HCT116 (cell line): ENCODE measurements at regions not wholly inside any gene's neighbourhood (a gene's known extent, or its start where the extent isn't known, plus 50 kb on each side); places are given as distances from the start of the nearest gene placed in this dataset.

Experiments
- ATAC-seq: fragments of 200-7000 bp; cut with Tn5 transposase; 2 replicates; pipeline ENCODE4 v1.9.1; 2020; ENCODE audit warnings: mild to moderate bottlenecking, moderate library complexity
- BruUV-seq: library from RNA; stranded (reverse); fragments of 400-500 nt; replicated peaks from 2 replicates; lab custom pipeline; 2021; lab: Mats Ljungman, UMichigan
- CTCF ChIA-PET: fragments of 300-600 bp; sonication (Branson Sonifier 250); formaldehyde crosslinking; loops from one replicate; lab custom pipeline; 2021; ENCODE audit warnings: antibody characterized with exemption; lab: Charles Lee
- POLR2A ChIA-PET: fragments of 300-600, 350-600 bp; sonication (Branson Sonifier 250); formaldehyde crosslinking; loops from one replicate; lab custom pipeline; 2021; ENCODE audit warnings: antibody characterized with exemption; lab: Charles Lee
- RAD21 ChIA-PET, 2 experiments: fragments of 300-600 bp; sonication (Branson Sonifier 250); formaldehyde crosslinking; loops; one replicate each; lab custom pipeline; 2023; ENCODE audit warnings: low total read pairs in 2 of 2; ENCODE audit not compliant: uncharacterized antibody in 2 of 2, unreplicated experiment in 2 of 2, low non-redundant PET in 1 of 2; lab: Charles Lee
- DNase-seq: peaks from one replicate; pipeline ENCODE4 v3.0.0-alpha.2; 2010; ENCODE audit warnings: low read depth, low spot score
- H2AFZ ChIP-seq: fragments of 200-600 bp; shearing (Covaris generic), sonication (generic); 2 replicates; pipeline ENCODE4 v1.6.1; 2017; ENCODE audit warnings: low read depth, mixed run types, mixed read lengths, antibody characterized with exemption, low read length; ENCODE audit not compliant: poor library complexity, severe bottlenecking
- H3K27ac ChIP-seq: 2 replicates; pipeline ENCODE4 v1.5.1; 2012; ENCODE audit warnings: low read depth, low read length
- H3K27me3 ChIP-seq: fragments of 200-600 bp; sonication (generic); 2 replicates; pipeline ENCODE4 v1.6.1; 2016; ENCODE audit warnings: mixed run types, low read length, mixed read lengths; ENCODE audit not compliant: insufficient read depth
- H3K36me3 ChIP-seq, 2 experiments: fragments of 200-500 bp in 1 of 2; fragments of 200-600 bp in 1 of 2; sonication (Bioruptor generic) in 1 of 2; sonication (generic) in 1 of 2; 2 replicates each; pipeline versions ENCODE4 v1.5.1 to v1.6.1; 2014 to 2016; ENCODE audit warnings: low read length in 2 of 2, inconsistent platforms in 1 of 2, mixed read lengths in 1 of 2, mixed run types in 1 of 2; ENCODE audit not compliant: insufficient read depth in 2 of 2, control insufficient read depth in 1 of 2
- H3K4me1 ChIP-seq, 2 experiments: fragments of 200-600 bp in 1 of 2; sonication (generic) in 1 of 2; 2 replicates each; pipeline versions ENCODE4 v1.5.1 to v1.6.1; 2012 to 2017; ENCODE audit warnings: low read length in 2 of 2, inconsistent platforms in 1 of 2, mild to moderate bottlenecking in 1 of 2, mixed read lengths in 1 of 2, mixed run types in 1 of 2, moderate library complexity in 1 of 2; ENCODE audit not compliant: insufficient read depth in 2 of 2, control insufficient read depth in 1 of 2
- H3K4me2 ChIP-seq: fragments of 200-600 bp; sonication (generic); 2 replicates; pipeline ENCODE4 v1.6.1; 2017; ENCODE audit warnings: mixed run types, low read length, mixed read lengths
- H3K4me3 ChIP-seq, 2 experiments: fragments of 200-600 bp in 1 of 2; sonication (generic) in 1 of 2; replicated peaks in 1 of 2; 2 replicates each; pipeline ENCODE4 v1.5.1; 2011 to 2016; ENCODE audit warnings: low read length in 2 of 2, control low read depth in 1 of 2, low read depth in 1 of 2, mild to moderate bottlenecking in 1 of 2, mixed read lengths in 1 of 2, mixed run types in 1 of 2
- H3K79me2 ChIP-seq: fragments of 200-600 bp; sonication (generic); 2 replicates; pipeline ENCODE4 v1.6.1; 2017; ENCODE audit warnings: mild to moderate bottlenecking, mixed run types, low read length, moderate library complexity, mixed read lengths; ENCODE audit not compliant: insufficient read depth
- H3K9ac ChIP-seq: fragments of 200-600 bp; sonication (generic); 2 replicates; pipeline ENCODE4 v1.6.1; 2016; ENCODE audit warnings: low read length, mixed read lengths
- H3K9me2 ChIP-seq: fragments of 200-600 bp; sonication (generic), shearing (Covaris generic); 2 replicates; pipeline ENCODE4 v1.6.1; 2017; ENCODE audit warnings: mixed run types, mild to moderate bottlenecking, moderate library complexity; ENCODE audit not compliant: insufficient read depth
- H3K9me3 ChIP-seq, 2 experiments: fragments of 200-500 bp in 1 of 2; fragments of 200-600 bp in 1 of 2; sonication (Bioruptor generic) in 1 of 2; sonication (generic) in 1 of 2; 2 replicates each; pipeline ENCODE4 v1.6.1; 2014 to 2017; ENCODE audit warnings: low read length in 2 of 2, mixed read lengths in 2 of 2, inconsistent platforms in 1 of 2, low read depth in 1 of 2, mild to moderate bottlenecking in 1 of 2, mixed run types in 1 of 2, moderate library complexity in 1 of 2; ENCODE audit not compliant: control insufficient read depth in 1 of 2, insufficient read depth in 1 of 2
- H4K20me1 ChIP-seq: fragments of 200-600 bp; sonication (generic), shearing (Covaris generic); 2 replicates; pipeline ENCODE4 v1.6.1; 2017; ENCODE audit warnings: mixed run types, mild to moderate bottlenecking, moderate library complexity; ENCODE audit not compliant: insufficient read depth
- CBX3 ChIP-seq: IDR thresholded peaks from 2 replicates; pipeline ENCODE4 v1.6.1; 2012; ENCODE audit warnings: low read depth
- CEBPB ChIP-seq: IDR thresholded peaks from 2 replicates; pipeline ENCODE4 v1.6.1; 2012; ENCODE audit warnings: low read depth
- EGR1 ChIP-seq: IDR thresholded peaks from 2 replicates; pipeline ENCODE4 v1.6.1; 2012; ENCODE audit warnings: low read depth
- ELF1 ChIP-seq: IDR thresholded peaks from 2 replicates; pipeline ENCODE4 v1.6.1; 2012; ENCODE audit warnings: low read depth, borderline replicate concordance
- EZH2 ChIP-seq: fragments of 200-600 bp; sonication (generic); IDR thresholded peaks from 2 replicates; pipeline ENCODE4 v1.6.1; 2017; ENCODE audit warnings: antibody characterized with exemption, mixed run types
- EZH2phosphoT487 ChIP-seq: fragments of 200-600 bp; IDR thresholded peaks from 2 replicates; pipeline ENCODE4 v1.6.1; 2018; ENCODE audit warnings: antibody characterized with exemption, borderline replicate concordance
- FOSL1 ChIP-seq: IDR thresholded peaks from 2 replicates; pipeline ENCODE4 v1.6.1; 2012; ENCODE audit warnings: low read depth
- SIN3A ChIP-seq: IDR thresholded peaks from 2 replicates; pipeline ENCODE4 v1.6.1; 2012; ENCODE audit warnings: low read depth
- SP1 ChIP-seq: IDR thresholded peaks from 2 replicates; pipeline ENCODE4 v1.6.1; 2012; ENCODE audit warnings: low read depth
- SRF ChIP-seq: IDR thresholded peaks from 2 replicates; pipeline ENCODE4 v1.6.1; 2012; ENCODE audit warnings: low read depth
- TCF7L2 ChIP-seq: IDR thresholded peaks from 2 replicates; pipeline ENCODE4 v1.7.0; 2011; ENCODE audit warnings: borderline replicate concordance, inconsistent platforms; ENCODE audit not compliant: insufficient read depth, insufficient read length; ENCODE audit errors: extremely low read depth
- YY1 ChIP-seq: IDR thresholded peaks from 2 replicates; pipeline ENCODE4 v1.6.1; 2011; ENCODE audit warnings: low read length, low read depth, moderate library complexity, mild to moderate bottlenecking; ENCODE audit not compliant: insufficient replicate concordance; ENCODE audit errors: extremely low read depth
- ZFX ChIP-seq: fragments of 450-650 bp; IDR thresholded peaks from 2 replicates; pipeline ENCODE4 v1.6.1; 2017
- ZNF274 ChIP-seq: fragments of 200-500 bp; sonication (Bioruptor generic); IDR thresholded peaks from 2 replicates; pipeline ENCODE4 v1.6.1; 2014; ENCODE audit warnings: mild to moderate bottlenecking, low read depth, low read length, inconsistent platforms
- intact Hi-C: fragments of 100-400 bp; cut with micrococcal nuclease; formaldehyde crosslinking; loops from 2 replicates; pipeline ENCODE4 v1.10.0; 2022
- TF ChIP-seq, protein P1 (sequence below): IDR thresholded peaks from 2 replicates; pipeline ENCODE4 v1.6.1; 2011; ENCODE audit warnings: mild to moderate bottlenecking, low read length, moderate library complexity; ENCODE audit not compliant: insufficient replicate concordance; ENCODE audit errors: extremely low read depth
- TF ChIP-seq, protein P2 (sequence below), 3 experiments: fragments of 200-600 bp in 1 of 3; sonication (generic) in 1 of 3; IDR thresholded peaks in 2 of 3; conservative IDR thresholded peaks in 1 of 3; 2 replicates each; pipeline ENCODE4 v1.5.1; 2012 to 2017; ENCODE audit warnings: low read depth in 2 of 3, low read length in 2 of 3, antibody characterized with exemption in 1 of 3, borderline replicate concordance in 1 of 3, control low read depth in 1 of 3, mild to moderate bottlenecking in 1 of 3, mixed read lengths in 1 of 3, mixed run types in 1 of 3, moderate library complexity in 1 of 3; ENCODE audit not compliant: insufficient read depth in 1 of 3
- TF ChIP-seq, protein P3 (sequence below): IDR thresholded peaks from 2 replicates; pipeline ENCODE4 v1.6.1; 2012
- TF ChIP-seq, protein P4 (sequence below): IDR thresholded peaks from 2 replicates; pipeline ENCODE4 v1.6.1; 2012

DNA sequence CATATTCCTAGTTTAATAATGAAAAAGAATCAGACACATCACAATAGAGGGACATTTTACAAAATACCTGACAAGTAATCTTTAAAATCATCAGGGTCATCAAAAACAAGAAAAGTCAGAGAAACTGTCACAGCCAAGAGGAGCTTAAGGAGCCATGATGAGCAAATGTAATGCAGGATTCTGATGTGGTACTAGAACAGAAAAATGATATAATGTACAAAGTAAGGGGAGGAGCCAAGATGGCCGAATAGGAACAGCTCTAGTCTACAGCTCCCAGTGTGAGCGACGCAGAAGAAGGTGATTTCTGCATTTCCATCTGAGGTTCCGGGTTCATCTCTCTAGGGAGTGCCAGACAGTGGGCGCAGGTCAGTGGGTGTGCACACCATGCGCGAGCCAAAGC lies 198.0 kb upstream of the FAT3 start:
- DNase-seq: no peak
- intact Hi-C loops: no loop called here
- Histone ChIP-seq H3K4me1 (no peaks in the 10 kb centered on the region), H3K4me2 (no peak overlapping the region), H3K27me3 (no peaks in the 10 kb centered on the region), H3K79me2 (no peaks in the 10 kb centered on the region), H3K9ac (no peak overlapping the region), H3K9me2 (no peaks in the 10 kb centered on the region), H4K20me1 (no peaks in the 10 kb centered on the region), H2AFZ (no peak overlapping the region), H3K36me3 (no peaks in the 10 kb centered on the region), H3K9me3 (peaks cover 0 to 4% of the 10 kb centered on the region in 2 experiments; a peak in 2 of 4 replicates), H3K27ac (no peak overlapping the region), H3K4me3 (no peak overlapping the region)
- no TSS peak for BruUV-seq
- ChIA-PET CTCF (no interaction called here), RAD21 (no interaction called here), POLR2A (no interaction called here)
- no peak for ATAC-seq
- TF ChIP-seq ELF1 (no peak), TCF7L2 (no peak), SRF (no peak), FOSL1 (no peak), SIN3A (no peak), ZFX (no peak), SP1 (no peak), ZNF274 (no peak), EZH2phosphoT487 (no peak), CBX3 (no peak), EZH2 (no peak), YY1 (no peak), EGR1 (no peak), CEBPB (no peak)
- TF ChIP-seq, protein P1, sequence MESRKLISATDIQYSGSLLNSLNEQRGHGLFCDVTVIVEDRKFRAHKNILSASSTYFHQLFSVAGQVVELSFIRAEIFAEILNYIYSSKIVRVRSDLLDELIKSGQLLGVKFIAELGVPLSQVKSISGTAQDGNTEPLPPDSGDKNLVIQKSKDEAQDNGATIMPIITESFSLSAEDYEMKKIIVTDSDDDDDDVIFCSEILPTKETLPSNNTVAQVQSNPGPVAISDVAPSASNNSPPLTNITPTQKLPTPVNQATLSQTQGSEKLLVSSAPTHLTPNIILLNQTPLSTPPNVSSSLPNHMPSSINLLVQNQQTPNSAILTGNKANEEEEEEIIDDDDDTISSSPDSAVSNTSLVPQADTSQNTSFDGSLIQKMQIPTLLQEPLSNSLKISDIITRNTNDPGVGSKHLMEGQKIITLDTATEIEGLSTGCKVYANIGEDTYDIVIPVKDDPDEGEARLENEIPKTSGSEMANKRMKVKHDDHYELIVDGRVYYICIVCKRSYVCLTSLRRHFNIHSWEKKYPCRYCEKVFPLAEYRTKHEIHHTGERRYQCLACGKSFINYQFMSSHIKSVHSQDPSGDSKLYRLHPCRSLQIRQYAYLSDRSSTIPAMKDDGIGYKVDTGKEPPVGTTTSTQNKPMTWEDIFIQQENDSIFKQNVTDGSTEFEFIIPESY: no peak
- TF ChIP-seq, protein P2, sequence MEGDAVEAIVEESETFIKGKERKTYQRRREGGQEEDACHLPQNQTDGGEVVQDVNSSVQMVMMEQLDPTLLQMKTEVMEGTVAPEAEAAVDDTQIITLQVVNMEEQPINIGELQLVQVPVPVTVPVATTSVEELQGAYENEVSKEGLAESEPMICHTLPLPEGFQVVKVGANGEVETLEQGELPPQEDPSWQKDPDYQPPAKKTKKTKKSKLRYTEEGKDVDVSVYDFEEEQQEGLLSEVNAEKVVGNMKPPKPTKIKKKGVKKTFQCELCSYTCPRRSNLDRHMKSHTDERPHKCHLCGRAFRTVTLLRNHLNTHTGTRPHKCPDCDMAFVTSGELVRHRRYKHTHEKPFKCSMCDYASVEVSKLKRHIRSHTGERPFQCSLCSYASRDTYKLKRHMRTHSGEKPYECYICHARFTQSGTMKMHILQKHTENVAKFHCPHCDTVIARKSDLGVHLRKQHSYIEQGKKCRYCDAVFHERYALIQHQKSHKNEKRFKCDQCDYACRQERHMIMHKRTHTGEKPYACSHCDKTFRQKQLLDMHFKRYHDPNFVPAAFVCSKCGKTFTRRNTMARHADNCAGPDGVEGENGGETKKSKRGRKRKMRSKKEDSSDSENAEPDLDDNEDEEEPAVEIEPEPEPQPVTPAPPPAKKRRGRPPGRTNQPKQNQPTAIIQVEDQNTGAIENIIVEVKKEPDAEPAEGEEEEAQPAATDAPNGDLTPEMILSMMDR (IDR thresholded peaks at IDR 0.05 in 2 of 3, conservative IDR thresholded peaks at IDR 0.05 in 1 of 3; ENCODE audit: borderline replicate concordance in 1 of 3, insufficient read depth in 1 of 3, low read depth in 2 of 3, low read length in 2 of 3): no peak
- TF ChIP-seq, protein P3, sequence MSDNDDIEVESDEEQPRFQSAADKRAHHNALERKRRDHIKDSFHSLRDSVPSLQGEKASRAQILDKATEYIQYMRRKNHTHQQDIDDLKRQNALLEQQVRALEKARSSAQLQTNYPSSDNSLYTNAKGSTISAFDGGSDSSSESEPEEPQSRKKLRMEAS: no peak
- TF ChIP-seq, protein P4, sequence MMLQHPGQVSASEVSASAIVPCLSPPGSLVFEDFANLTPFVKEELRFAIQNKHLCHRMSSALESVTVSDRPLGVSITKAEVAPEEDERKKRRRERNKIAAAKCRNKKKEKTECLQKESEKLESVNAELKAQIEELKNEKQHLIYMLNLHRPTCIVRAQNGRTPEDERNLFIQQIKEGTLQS: no peak
